ENCODE measurements at regions not wholly inside any gene's neighbourhood (a gene's known extent, or its start where the extent isn't known, plus 50 kb on each side); places are given as distances from the start of the nearest gene placed in this dataset.

GRCh38 chr15:25545889-25546288 lies 107.1 kb upstream of the UBE3A start:
- Histone ChIP-seq H3F3A (ENCODE audit: insufficient read depth) (peaks cover 17% of the 10 kb centered on the region; the same call in 1 of the 2 replicates), H2AFZ (no peak overlapping the region), H3K27ac (no peak overlapping the region), H4K20me1 (ENCODE audit: insufficient read depth) (no peaks in the 10 kb centered on the region), H3K27me3 (replicated peaks; ENCODE audit: insufficient read depth) (no peaks in the 10 kb centered on the region), H3K9me3 (ENCODE audit: low read depth) (no peaks in the 10 kb centered on the region), H3K4me1 (ENCODE audit: insufficient read depth) (peaks cover 24% of the 10 kb centered on the region), H3K79me2 (ENCODE audit: insufficient read depth) (no peaks in the 10 kb centered on the region), H3K4me3 (no peak overlapping the region), H3K9ac (no peak overlapping the region), H3K36me3 (ENCODE audit: low read depth) (no peaks in the 10 kb centered on the region), H3K4me2 (ENCODE audit: unreplicated experiment) (no peak overlapping the region), H3K9me2 (ENCODE audit: insufficient read depth) (no peaks in the 10 kb centered on the region)
- 64 to 65% methylated on average over 3 of the region's 3 CpGs for WGBS, 2 experiments (ENCODE audit: low coverage in 1 of 2, low lambda C conversion rate in 2 of 2, missing lambda C conversion rate in 2 of 2)
- in situ Hi-C loops (cut with MboI), result no loop called here
- TF ChIP-seq EZH2phosphoT487 (IDR thresholded peaks at IDR 0.05; ENCODE audit: insufficient read depth, low read depth) (no peak), EZH2 (IDR thresholded peaks at IDR 0.05; ENCODE audit: insufficient read depth, poor library complexity, severe bottlenecking) (no peak)
- DNase-seq, result no peak

- Histone ChIP-seq H3F3A (ENCODE audit: insufficient read depth) (peaks cover 17% of the 10 kb centered on the region; the same call in 1 of the 2 replicates), H4K20me1 (ENCODE audit: insufficient read depth) (no peaks in the 10 kb centered on the region), H3K9me3 (ENCODE audit: low read depth) (no peaks in the 10 kb centered on the region), H3K4me2 (ENCODE audit: unreplicated experiment) (peak overlapping the region; percentile 47), H3K36me3 (ENCODE audit: low read depth) (no peaks in the 10 kb centered on the region), H3K9me2 (ENCODE audit: insufficient read depth) (no peaks in the 10 kb centered on the region), H3K27ac (no peak overlapping the region), H3K27me3 (replicated peaks; ENCODE audit: insufficient read depth) (no peaks in the 10 kb centered on the region), H3K4me1 (ENCODE audit: insufficient read depth) (peaks cover 24% of the 10 kb centered on the region), H3K9ac (no peak overlapping the region), H3K79me2 (ENCODE audit: insufficient read depth) (no peaks in the 10 kb centered on the region), H2AFZ (no peak overlapping the region), H3K4me3 (no peak overlapping the region)
- DNase-seq, result peak; percentile 80
- WGBS, 2 experiments (ENCODE audit: low coverage in 1 of 2, low lambda C conversion rate in 2 of 2, missing lambda C conversion rate in 2 of 2), result 0 to 3% methylated on average over 1 of the region's 1 CpG
- in situ Hi-C loops (cut with MboI), result no loop called here
- TF ChIP-seq EZH2 (IDR thresholded peaks at IDR 0.05; ENCODE audit: insufficient read depth, poor library complexity, severe bottlenecking) (no peak), EZH2phosphoT487 (IDR thresholded peaks at IDR 0.05; ENCODE audit: insufficient read depth, low read depth) (no peak)
These were observed 106.2 kb upstream of the UBE3A start for GRCh38 chr15:25545017-25545416.

- H3K9me3 ChIP-seq (ENCODE audit: low read depth), result no peaks in the 10 kb centered on the region
- no peak for TF ChIP-seq EZH2 (IDR thresholded peaks at IDR 0.05; ENCODE audit: insufficient read depth, poor library complexity, severe bottlenecking)
- TF ChIP-seq EZH2phosphoT487 (IDR thresholded peaks at IDR 0.05; ENCODE audit: insufficient read depth, low read depth), result no peak
- in situ Hi-C loops (cut with MboI), result no loop called here
- H3K9ac ChIP-seq, result no peak overlapping the region
- no peak overlapping the region for H3K27ac ChIP-seq
- no peak overlapping the region for H3K4me3 ChIP-seq
- no peak overlapping the region for H2AFZ ChIP-seq
- no peaks in the 10 kb centered on the region for H3K36me3 ChIP-seq (ENCODE audit: low read depth)
- H3K9me2 ChIP-seq (ENCODE audit: insufficient read depth), result no peaks in the 10 kb centered on the region
- no peaks in the 10 kb centered on the region for H3K27me3 ChIP-seq (replicated peaks; ENCODE audit: insufficient read depth)
- DNase-seq, result no peak
- H3F3A ChIP-seq (ENCODE audit: insufficient read depth), result peaks cover 17% of the 10 kb centered on the region; the same call in 1 of the 2 replicates
- no peaks in the 10 kb centered on the region for H4K20me1 ChIP-seq (ENCODE audit: insufficient read depth)
- WGBS, 2 experiments (ENCODE audit: low coverage in 1 of 2, low lambda C conversion rate in 2 of 2, missing lambda C conversion rate in 2 of 2), result 78% methylated on average over 7 of the region's 7 CpGs
- H3K4me1 ChIP-seq (ENCODE audit: insufficient read depth), result peaks cover 24% of the 10 kb centered on the region
- no peak overlapping the region for H3K4me2 ChIP-seq (ENCODE audit: unreplicated experiment)
- H3K79me2 ChIP-seq (ENCODE audit: insufficient read depth), result no peaks in the 10 kb centered on the region
These were observed 105.3 kb upstream of the UBE3A start for GRCh38 chr15:25544076-25544475.

- TF ChIP-seq EZH2phosphoT487 (IDR thresholded peaks at IDR 0.05; ENCODE audit: insufficient read depth, low read depth) (no peak), EZH2 (IDR thresholded peaks at IDR 0.05; ENCODE audit: insufficient read depth, poor library complexity, severe bottlenecking) (no peak)
- Histone ChIP-seq H3K36me3 (ENCODE audit: low read depth) (no peaks in the 10 kb centered on the region), H3K4me1 (ENCODE audit: insufficient read depth) (peaks cover 24% of the 10 kb centered on the region), H2AFZ (no peak overlapping the region), H3K9ac (no peak overlapping the region), H4K20me1 (ENCODE audit: insufficient read depth) (no peaks in the 10 kb centered on the region), H3F3A (ENCODE audit: insufficient read depth) (peaks cover 17% of the 10 kb centered on the region; the same call in 1 of the 2 replicates), H3K9me3 (ENCODE audit: low read depth) (no peaks in the 10 kb centered on the region), H3K27me3 (replicated peaks; ENCODE audit: insufficient read depth) (no peaks in the 10 kb centered on the region), H3K79me2 (ENCODE audit: insufficient read depth) (no peaks in the 10 kb centered on the region), H3K27ac (no peak overlapping the region), H3K4me3 (no peak overlapping the region), H3K9me2 (ENCODE audit: insufficient read depth) (no peaks in the 10 kb centered on the region), H3K4me2 (ENCODE audit: unreplicated experiment) (peak overlapping the region; percentile 16)
- WGBS, 2 experiments (ENCODE audit: low coverage in 1 of 2, low lambda C conversion rate in 2 of 2, missing lambda C conversion rate in 2 of 2), result 0% methylated on average over 1 of the region's 1 CpG
- DNase-seq, result peak; percentile 77
- in situ Hi-C loops (cut with MboI), result no loop called here
These were observed 104.4 kb upstream of the UBE3A start for GRCh38 chr15:25543196-25543595.

- no peaks in the 10 kb centered on the region for H3K9me3 ChIP-seq (ENCODE audit: low read depth)
- H3F3A ChIP-seq (ENCODE audit: insufficient read depth), result peaks cover 17% of the 10 kb centered on the region; the same call in 1 of the 2 replicates
- H3K9ac ChIP-seq, result no peak overlapping the region
- H3K4me1 ChIP-seq (ENCODE audit: insufficient read depth), result peaks cover 24% of the 10 kb centered on the region
- H3K4me3 ChIP-seq, result no peak overlapping the region
- no peaks in the 10 kb centered on the region for H3K36me3 ChIP-seq (ENCODE audit: low read depth)
- H3K79me2 ChIP-seq (ENCODE audit: insufficient read depth), result no peaks in the 10 kb centered on the region
- H3K27me3 ChIP-seq (replicated peaks; ENCODE audit: insufficient read depth), result no peaks in the 10 kb centered on the region
- no peaks in the 10 kb centered on the region for H3K9me2 ChIP-seq (ENCODE audit: insufficient read depth)
- no peak overlapping the region for H3K4me2 ChIP-seq (ENCODE audit: unreplicated experiment)
- TF ChIP-seq EZH2 (IDR thresholded peaks at IDR 0.05; ENCODE audit: insufficient read depth, poor library complexity, severe bottlenecking) (no peak), EZH2phosphoT487 (IDR thresholded peaks at IDR 0.05; ENCODE audit: insufficient read depth, low read depth) (no peak)
- in situ Hi-C loops (cut with MboI), result no loop called here
- H2AFZ ChIP-seq, result no peak overlapping the region
- no peaks in the 10 kb centered on the region for H4K20me1 ChIP-seq (ENCODE audit: insufficient read depth)
- H3K27ac ChIP-seq, result no peak overlapping the region
- DNase-seq, result no peak
These were observed 102.4 kb upstream of the UBE3A start for GRCh38 chr15:25541228-25541627.
